H1 (cell line): ENCODE measurements at regions not wholly inside any gene's neighbourhood (a gene's known extent, or its start where the extent isn't known, plus 50 kb on each side); places are given as distances from the start of the nearest gene placed in this dataset.

Source experiments
- CHD7 ChIP-seq: fragments of 300-600 bp; sonication (generic); IDR thresholded peaks from 2 replicates; pipeline ENCODE4 v1.7.1; 2012; ENCODE audit warnings: low read length, moderate library complexity, mild to moderate bottlenecking, inconsistent platforms; ENCODE audit not compliant: insufficient replicate concordance
- POLR2AphosphoS5 ChIP-seq: IDR thresholded peaks from 2 replicates; pipeline ENCODE4 v1.6.1; 2011; ENCODE audit warnings: low read depth, low read length
- RNF2 ChIP-seq: fragments of 200-900, 300-1000 bp; sonication (generic); IDR thresholded peaks from 2 replicates; pipeline ENCODE4 v1.7.1; 2016; ENCODE audit warnings: borderline replicate concordance, low read depth, mild to moderate bottlenecking, antibody characterized with exemption, low read length; ENCODE audit not compliant: poor library complexity, severe bottlenecking; ENCODE audit errors: missing control alignments
- SP4 ChIP-seq: IDR thresholded peaks from 2 replicates; pipeline ENCODE4 v1.6.1; 2012; ENCODE audit warnings: low read length, inconsistent platforms
- TCF12 ChIP-seq: IDR thresholded peaks from 2 replicates; pipeline ENCODE4 v1.6.1; 2011; ENCODE audit warnings: low read depth, mild to moderate bottlenecking, low read length
- TEAD4 ChIP-seq: IDR thresholded peaks from 2 replicates; pipeline ENCODE4 v1.6.1; 2012; ENCODE audit warnings: low read depth, low read length, inconsistent platforms, mixed read lengths
- TF ChIP-seq, protein P1 (sequence below): IDR thresholded peaks from 2 replicates; pipeline ENCODE4 v1.6.1; 2011; ENCODE audit warnings: low read depth, mild to moderate bottlenecking, low read length; ENCODE audit not compliant: insufficient read depth

DNA sequence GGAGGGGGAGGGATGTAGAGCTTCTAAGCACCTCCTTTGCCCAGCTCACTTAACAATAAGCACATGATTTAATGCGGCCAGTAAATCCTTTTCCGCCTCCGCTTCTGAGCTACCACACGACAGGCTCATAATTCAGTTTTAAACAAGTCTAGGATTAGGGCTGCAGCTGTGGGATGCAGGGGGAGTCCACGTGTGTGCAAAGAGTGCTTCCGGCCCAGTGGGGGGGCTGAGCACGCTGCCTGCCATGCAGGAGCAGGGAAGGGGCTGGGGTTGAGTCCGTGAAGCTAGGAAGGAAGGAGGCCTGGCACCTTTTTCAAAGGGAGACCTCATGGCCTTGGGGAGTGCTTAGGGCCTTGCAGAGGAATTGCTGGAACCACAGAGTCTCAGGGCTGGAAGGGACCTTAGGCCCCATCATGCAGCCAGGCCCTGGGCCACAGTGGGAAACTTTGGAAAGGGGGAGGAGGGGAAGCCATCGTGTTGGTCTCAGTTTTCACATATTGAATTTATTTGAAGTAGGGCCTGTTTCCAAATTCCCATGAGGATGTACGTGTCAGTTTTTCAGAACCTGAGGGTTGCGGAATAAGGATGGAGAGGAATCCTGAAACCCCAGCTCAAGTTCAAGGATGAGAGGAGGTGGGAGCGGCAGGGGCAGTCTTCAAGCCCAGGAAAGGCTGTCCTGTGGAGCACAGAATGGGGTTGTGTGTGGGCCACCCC is 96.1 kb downstream of the VEGFA start (continued):
- TF ChIP-seq CHD7 (no peak), TEAD4 (no peak), TCF12 (no peak), POLR2AphosphoS5 (no peak), RNF2 (no peak), SP4 (no peak)
- TF ChIP-seq, protein P1, sequence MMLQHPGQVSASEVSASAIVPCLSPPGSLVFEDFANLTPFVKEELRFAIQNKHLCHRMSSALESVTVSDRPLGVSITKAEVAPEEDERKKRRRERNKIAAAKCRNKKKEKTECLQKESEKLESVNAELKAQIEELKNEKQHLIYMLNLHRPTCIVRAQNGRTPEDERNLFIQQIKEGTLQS, result no peak
